ENCODE measurements at regions not wholly inside any gene's neighbourhood (a gene's known extent, or its start where the extent isn't known, plus 50 kb on each side); places are given as distances from the start of the nearest gene placed in this dataset.

DNA sequence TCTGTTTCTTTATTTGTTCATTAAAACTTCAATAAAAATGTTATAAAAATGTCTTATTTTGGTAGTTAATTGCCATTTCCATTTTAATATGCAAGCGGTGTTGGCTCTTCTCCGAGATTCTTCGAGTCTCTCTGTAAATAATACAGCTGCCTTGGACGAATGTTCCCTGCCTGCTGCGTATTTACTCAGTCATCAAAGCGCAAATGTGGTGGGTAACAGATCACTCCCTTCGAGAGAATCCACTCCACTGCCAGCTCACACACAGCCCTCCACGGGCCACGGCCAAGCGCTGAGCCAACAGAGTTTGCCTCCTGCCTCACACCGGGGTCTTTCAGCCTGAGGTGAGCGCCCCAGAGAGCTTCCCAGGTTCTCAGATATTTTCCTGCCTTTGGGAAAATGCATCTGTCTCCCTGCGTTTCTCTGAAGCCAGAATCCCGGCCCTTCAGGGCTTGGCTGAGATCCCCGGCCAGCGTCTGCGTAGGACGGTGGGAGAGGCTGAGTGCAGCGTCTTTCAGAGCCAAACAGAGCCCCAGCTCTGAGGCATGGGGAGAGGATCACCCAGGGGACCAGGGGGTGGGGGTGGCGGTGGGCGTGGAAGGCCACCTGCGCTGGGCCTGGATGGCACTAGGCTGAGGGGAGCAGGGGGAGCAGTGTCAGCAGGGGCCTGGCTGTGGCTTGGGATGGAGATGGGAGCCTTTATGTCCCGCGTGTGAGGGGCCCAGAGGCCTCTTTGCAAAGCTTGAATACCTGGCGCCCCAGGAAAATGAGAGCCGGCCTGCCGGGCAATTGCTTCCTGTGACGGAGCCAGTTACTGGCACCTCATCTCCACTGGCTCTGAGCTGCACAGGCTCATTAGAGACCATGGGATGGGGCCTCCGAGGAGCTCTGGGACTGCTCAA is 248.7 kb downstream of the RBFOX3 start:
- TF ChIP-seq, protein P1, sequence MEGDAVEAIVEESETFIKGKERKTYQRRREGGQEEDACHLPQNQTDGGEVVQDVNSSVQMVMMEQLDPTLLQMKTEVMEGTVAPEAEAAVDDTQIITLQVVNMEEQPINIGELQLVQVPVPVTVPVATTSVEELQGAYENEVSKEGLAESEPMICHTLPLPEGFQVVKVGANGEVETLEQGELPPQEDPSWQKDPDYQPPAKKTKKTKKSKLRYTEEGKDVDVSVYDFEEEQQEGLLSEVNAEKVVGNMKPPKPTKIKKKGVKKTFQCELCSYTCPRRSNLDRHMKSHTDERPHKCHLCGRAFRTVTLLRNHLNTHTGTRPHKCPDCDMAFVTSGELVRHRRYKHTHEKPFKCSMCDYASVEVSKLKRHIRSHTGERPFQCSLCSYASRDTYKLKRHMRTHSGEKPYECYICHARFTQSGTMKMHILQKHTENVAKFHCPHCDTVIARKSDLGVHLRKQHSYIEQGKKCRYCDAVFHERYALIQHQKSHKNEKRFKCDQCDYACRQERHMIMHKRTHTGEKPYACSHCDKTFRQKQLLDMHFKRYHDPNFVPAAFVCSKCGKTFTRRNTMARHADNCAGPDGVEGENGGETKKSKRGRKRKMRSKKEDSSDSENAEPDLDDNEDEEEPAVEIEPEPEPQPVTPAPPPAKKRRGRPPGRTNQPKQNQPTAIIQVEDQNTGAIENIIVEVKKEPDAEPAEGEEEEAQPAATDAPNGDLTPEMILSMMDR (conservative IDR thresholded peaks at IDR 0.05): no peak
- TF ChIP-seq ZFX (IDR thresholded peaks at IDR 0.05): no peak

All from C4-2B (cell line).